ENCODE measurements at regions not wholly inside any gene's neighbourhood (a gene's known extent, or its start where the extent isn't known, plus 50 kb on each side); places are given as distances from the start of the nearest gene placed in this dataset.
"Not testable (repeated sequence)": the region's sequence is repeated elsewhere in the genome, so short reads cannot be mapped to it uniquely, and the experiment has no call there.

- no peak for DNase-seq
- Histone ChIP-seq H3K27me3 (ENCODE audit: control insufficient read depth in 3 of 3, insufficient read depth in 3 of 3, low read length in 2 of 3) (peaks cover 0 to 3% (median 0%) of the 10 kb centered on the region in 3 donors), H3K4me1 (ENCODE audit: control insufficient read depth in 5 of 5, insufficient read depth in 5 of 5, low read length in 5 of 5) (no peaks in the 10 kb centered on the region), H3K9ac (ENCODE audit: insufficient read depth in 1 of 2, low read length in 2 of 2) (no peak overlapping the region), H3K9me3 (ENCODE audit: control insufficient read depth in 4 of 4, insufficient read depth in 3 of 4, low read length in 3 of 4) (no peaks in the 10 kb centered on the region), H3K4me3 (no peak overlapping the region), H3K36me3 (ENCODE audit: control insufficient read depth in 4 of 4, insufficient read depth in 4 of 4, low read length in 4 of 4) (no peaks in the 10 kb centered on the region), H3K27ac (ENCODE audit: low read depth in 1 of 2, low read length in 1 of 2) (no peak overlapping the region)
- 51 to 76% methylated on average over 5 of the region's 5 CpGs for WGBS, 2 donors
- TF ChIP-seq CTCF (IDR thresholded peaks at IDR 0.05; ENCODE audit: control extremely low read depth, extremely low read depth) = no peak
- no peak for ATAC-seq (ENCODE audit: insufficient read depth, low FRiP score)
Observed at GRCh38 chr17:51475730-51476129, 215.4 kb downstream of the UTP18 start.

DNA sequence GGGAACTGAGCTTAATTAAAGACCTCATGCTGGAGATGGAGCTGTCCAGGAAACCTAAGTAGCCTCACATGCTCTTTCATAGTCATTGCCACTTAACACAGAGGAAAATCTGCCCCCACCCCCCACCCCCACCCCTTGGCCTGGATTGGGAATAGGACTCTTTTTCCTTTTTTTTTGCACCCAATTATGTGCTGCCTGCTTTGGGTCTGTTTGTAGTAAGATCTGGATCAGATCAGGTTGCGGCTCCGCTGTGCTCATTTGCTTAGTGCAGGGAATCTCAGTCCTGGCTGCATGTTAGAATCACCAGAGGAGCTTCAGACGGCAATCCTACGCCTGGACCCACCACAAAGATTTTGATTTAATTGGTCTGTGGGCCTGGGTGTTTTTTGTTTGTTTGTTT lies 219.0 kb downstream of the UTP18 start:
- H3K27ac ChIP-seq (ENCODE audit: low read depth in 1 of 2, low read length in 1 of 2) = no peak overlapping the region
- H3K4me3 ChIP-seq = no peak overlapping the region
- no peaks in the 10 kb centered on the region for H3K4me1 ChIP-seq (ENCODE audit: control insufficient read depth in 5 of 5, insufficient read depth in 5 of 5, low read length in 5 of 5)
- no peak overlapping the region for H3K9ac ChIP-seq (ENCODE audit: insufficient read depth in 1 of 2, low read length in 2 of 2)
- DNase-seq (no peak), ATAC-seq (ENCODE audit: insufficient read depth, low FRiP score) (no peak)
- WGBS, 2 donors = 55 to 83% methylated on average over 4 of the region's 4 CpGs
- peaks cover 0 to 4% (median 2%) of the 10 kb centered on the region in 4 donors for H3K9me3 ChIP-seq (ENCODE audit: control insufficient read depth in 4 of 4, insufficient read depth in 3 of 4, low read length in 3 of 4)
- no peaks in the 10 kb centered on the region for H3K36me3 ChIP-seq (ENCODE audit: control insufficient read depth in 4 of 4, insufficient read depth in 4 of 4, low read length in 4 of 4)
- H3K27me3 ChIP-seq (ENCODE audit: control insufficient read depth in 3 of 3, insufficient read depth in 3 of 3, low read length in 2 of 3) = peaks cover 0 to 3% (median 0%) of the 10 kb centered on the region in 3 donors
- TF ChIP-seq CTCF (IDR thresholded peaks at IDR 0.05; ENCODE audit: control extremely low read depth, extremely low read depth) = no peak

- H3K27ac ChIP-seq (ENCODE audit: low read depth in 1 of 2, low read length in 1 of 2) = no peak overlapping the region
- ATAC-seq (ENCODE audit: insufficient read depth, low FRiP score) = no peak
Observed at GRCh38 chr17:51481370-51481769, 221.0 kb downstream of the UTP18 start.

GRCh38 chr17:51482248-51482647 lies 221.9 kb downstream of the UTP18 start:
- H3K27me3 ChIP-seq (ENCODE audit: control insufficient read depth in 3 of 3, insufficient read depth in 3 of 3, low read length in 2 of 3); ATAC-seq (ENCODE audit: insufficient read depth, low FRiP score); H3K4me1 ChIP-seq (ENCODE audit: control insufficient read depth in 5 of 5, insufficient read depth in 5 of 5, low read length in 5 of 5); DNase-seq; H3K27ac ChIP-seq (ENCODE audit: low read depth in 1 of 2, low read length in 1 of 2); H3K4me3 ChIP-seq; H3K9me3 ChIP-seq (ENCODE audit: control insufficient read depth in 4 of 4, insufficient read depth in 3 of 4, low read length in 3 of 4); H3K9ac ChIP-seq (ENCODE audit: insufficient read depth in 1 of 2, low read length in 2 of 2); H3K36me3 ChIP-seq (ENCODE audit: control insufficient read depth in 4 of 4, insufficient read depth in 4 of 4, low read length in 4 of 4): not testable (repeated sequence)
- no CpG with 5 or more reads among the region's 1 CpG for WGBS, 2 donors

More at GRCh38 chr17:51481370-51481769, 221.0 kb downstream of the UTP18 start:
- 88 to 89% methylated on average over 2 of the region's 2 CpGs for WGBS, 2 donors
- no peaks in the 10 kb centered on the region for H3K4me1 ChIP-seq (ENCODE audit: control insufficient read depth in 5 of 5, insufficient read depth in 5 of 5, low read length in 5 of 5)
- DNase-seq = no peak
- H3K4me3 ChIP-seq = no peak overlapping the region
- peaks cover 0 to 4% (median 2%) of the 10 kb centered on the region in 4 donors for H3K9me3 ChIP-seq (ENCODE audit: control insufficient read depth in 4 of 4, insufficient read depth in 3 of 4, low read length in 3 of 4)
- peaks cover 0 to 4% (median 0%) of the 10 kb centered on the region in 3 donors for H3K27me3 ChIP-seq (ENCODE audit: control insufficient read depth in 3 of 3, insufficient read depth in 3 of 3, low read length in 2 of 3)
- no peak for TF ChIP-seq CTCF (IDR thresholded peaks at IDR 0.05; ENCODE audit: control extremely low read depth, extremely low read depth)
- H3K36me3 ChIP-seq (ENCODE audit: control insufficient read depth in 4 of 4, insufficient read depth in 4 of 4, low read length in 4 of 4) = no peaks in the 10 kb centered on the region
- no peak overlapping the region for H3K9ac ChIP-seq (ENCODE audit: insufficient read depth in 1 of 2, low read length in 2 of 2)

All from lung (tissue), 11 donors.